ENCODE measurements at regions not wholly inside any gene's neighbourhood (a gene's known extent, or its start where the extent isn't known, plus 50 kb on each side); places are given as distances from the start of the nearest gene placed in this dataset.
"Not testable (repeated sequence)": the region's sequence is repeated elsewhere in the genome, so short reads cannot be mapped to it uniquely, and the experiment has no call there.

- H3K27ac ChIP-seq, result no peak overlapping the region
- DNase-seq, result no peak
- intact Hi-C loops (cut with DNase I), result no loop called here
- TF ChIP-seq, protein P1, sequence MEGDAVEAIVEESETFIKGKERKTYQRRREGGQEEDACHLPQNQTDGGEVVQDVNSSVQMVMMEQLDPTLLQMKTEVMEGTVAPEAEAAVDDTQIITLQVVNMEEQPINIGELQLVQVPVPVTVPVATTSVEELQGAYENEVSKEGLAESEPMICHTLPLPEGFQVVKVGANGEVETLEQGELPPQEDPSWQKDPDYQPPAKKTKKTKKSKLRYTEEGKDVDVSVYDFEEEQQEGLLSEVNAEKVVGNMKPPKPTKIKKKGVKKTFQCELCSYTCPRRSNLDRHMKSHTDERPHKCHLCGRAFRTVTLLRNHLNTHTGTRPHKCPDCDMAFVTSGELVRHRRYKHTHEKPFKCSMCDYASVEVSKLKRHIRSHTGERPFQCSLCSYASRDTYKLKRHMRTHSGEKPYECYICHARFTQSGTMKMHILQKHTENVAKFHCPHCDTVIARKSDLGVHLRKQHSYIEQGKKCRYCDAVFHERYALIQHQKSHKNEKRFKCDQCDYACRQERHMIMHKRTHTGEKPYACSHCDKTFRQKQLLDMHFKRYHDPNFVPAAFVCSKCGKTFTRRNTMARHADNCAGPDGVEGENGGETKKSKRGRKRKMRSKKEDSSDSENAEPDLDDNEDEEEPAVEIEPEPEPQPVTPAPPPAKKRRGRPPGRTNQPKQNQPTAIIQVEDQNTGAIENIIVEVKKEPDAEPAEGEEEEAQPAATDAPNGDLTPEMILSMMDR (IDR thresholded peaks at IDR 0.05), result no peak
- no peak for TF ChIP-seq POLR2A (IDR thresholded peaks at IDR 0.05)
- no peak for TF ChIP-seq POLR2AphosphoS5 (IDR thresholded peaks at IDR 0.05)
- TF ChIP-seq EP300 (IDR thresholded peaks at IDR 0.05), result no peak
- no peak overlapping the region for H3K4me3 ChIP-seq
- H3K4me1 ChIP-seq, result no peaks in the 10 kb centered on the region
- no peaks in the 10 kb centered on the region for H3K9me3 ChIP-seq
- no peaks in the 10 kb centered on the region for H3K36me3 ChIP-seq
- H3K27me3 ChIP-seq, result no peaks in the 10 kb centered on the region
These were observed 1115.6 kb upstream of the CNTN5 start for GRCh38 chr11:97905101-97905500.

DNA sequence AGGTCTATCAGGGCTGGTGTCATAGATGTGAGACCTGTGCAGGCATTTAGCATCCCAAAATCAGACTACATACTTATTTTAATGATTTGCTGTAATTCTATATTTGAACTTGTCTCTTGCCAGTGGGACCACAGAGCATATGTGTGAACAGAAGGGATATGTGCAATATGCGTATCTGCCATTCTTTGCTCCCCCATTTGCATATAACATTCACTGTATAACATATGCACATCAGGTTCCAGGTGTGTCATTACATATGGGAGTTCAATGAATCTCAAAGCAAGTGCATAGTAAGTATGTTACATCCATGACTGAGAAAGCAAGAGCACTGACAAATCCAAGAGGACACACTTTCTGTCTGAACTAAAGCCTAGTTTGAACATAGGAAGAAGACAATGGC is 1115.1 kb upstream of the CNTN5 start:
- no peak for TF ChIP-seq EP300 (IDR thresholded peaks at IDR 0.05)
- TF ChIP-seq POLR2AphosphoS5 (IDR thresholded peaks at IDR 0.05), result no peak
- TF ChIP-seq, protein P1 (IDR thresholded peaks at IDR 0.05), result no peak
- TF ChIP-seq POLR2A (IDR thresholded peaks at IDR 0.05), result no peak
- no peaks in the 10 kb centered on the region for H3K27me3 ChIP-seq
- H3K4me3 ChIP-seq, result no peak overlapping the region
- intact Hi-C loops (cut with DNase I), result no loop called here
- WGBS, 2 donors, result 96 to 97% methylated on average over 1 of the region's 1 CpG
- DNase-seq, result no peak
- no peaks in the 10 kb centered on the region for H3K36me3 ChIP-seq
- no peak overlapping the region for H3K27ac ChIP-seq
- H3K9me3 ChIP-seq, result no peaks in the 10 kb centered on the region
- no peaks in the 10 kb centered on the region for H3K4me1 ChIP-seq

GRCh38 chr11:97908354-97908753 is 1112.4 kb upstream of the CNTN5 start:
- TF ChIP-seq EP300 (IDR thresholded peaks at IDR 0.05), result no peak
- TF ChIP-seq POLR2A (IDR thresholded peaks at IDR 0.05), result no peak
- no peak for TF ChIP-seq POLR2AphosphoS5 (IDR thresholded peaks at IDR 0.05)
- TF ChIP-seq, protein P1 (IDR thresholded peaks at IDR 0.05), result no peak
- H3K27me3 ChIP-seq, result no peaks in the 10 kb centered on the region
- no peak for DNase-seq
- no peaks in the 10 kb centered on the region for H3K36me3 ChIP-seq
- intact Hi-C loops (cut with DNase I), result no loop called here
- H3K4me1 ChIP-seq, result no peaks in the 10 kb centered on the region
- no peak overlapping the region for H3K4me3 ChIP-seq
- 84 to 89% methylated on average over 5 of the region's 5 CpGs for WGBS, 2 donors
- no peak overlapping the region for H3K27ac ChIP-seq
- no peaks in the 10 kb centered on the region for H3K9me3 ChIP-seq

DNA sequence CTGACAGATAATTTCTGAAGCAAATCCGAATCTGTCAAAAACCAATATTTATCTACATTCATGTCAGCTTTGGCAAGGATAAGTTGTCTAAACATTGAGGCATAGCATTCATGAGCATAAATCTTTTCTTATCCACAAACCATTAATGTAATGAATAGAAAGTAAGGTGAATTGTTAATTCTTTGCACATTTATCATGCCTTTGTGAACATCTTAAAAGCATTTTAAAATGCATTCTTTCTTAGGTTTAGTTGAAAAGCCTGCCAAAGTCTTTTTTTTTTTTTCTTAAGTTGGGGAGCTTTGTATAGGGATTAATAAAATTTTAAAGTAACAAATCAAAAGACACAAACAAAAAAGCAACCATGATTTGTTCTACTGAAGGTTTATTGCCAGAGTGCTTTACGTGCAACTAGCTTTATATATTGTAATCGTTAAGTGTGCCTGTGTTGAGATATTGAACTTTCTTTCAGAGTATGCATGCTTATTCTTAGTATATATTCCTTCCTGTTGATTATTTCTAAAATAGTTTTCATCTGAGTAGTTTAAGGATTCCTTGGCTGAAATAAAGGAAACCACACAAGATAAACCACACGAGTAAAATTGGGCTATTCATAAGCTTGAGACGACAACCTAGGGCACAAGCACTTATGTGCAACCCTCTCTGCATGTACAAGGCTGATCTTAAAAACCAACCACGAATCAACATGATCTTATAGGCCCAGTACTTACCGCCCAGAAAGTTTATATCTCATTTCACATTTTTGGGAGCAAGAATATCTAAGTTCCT is 1110.9 kb upstream of the CNTN5 start:
- no peak overlapping the region for H3K27ac ChIP-seq
- no peaks in the 10 kb centered on the region for H3K27me3 ChIP-seq
- H3K36me3 ChIP-seq, result no peaks in the 10 kb centered on the region
- intact Hi-C loops (cut with DNase I), result no loop called here
- H3K4me3 ChIP-seq, result no peak overlapping the region
- 55 to 59% methylated on average over 7 of the region's 7 CpGs for WGBS, 2 donors
- H3K9me3 ChIP-seq, result no peaks in the 10 kb centered on the region
- no peaks in the 10 kb centered on the region for H3K4me1 ChIP-seq
- DNase-seq, result no peak
- TF ChIP-seq EP300 (IDR thresholded peaks at IDR 0.05), result no peak
- no peak for TF ChIP-seq POLR2A (IDR thresholded peaks at IDR 0.05)
- no peak for TF ChIP-seq POLR2AphosphoS5 (IDR thresholded peaks at IDR 0.05)
- TF ChIP-seq, protein P1 (IDR thresholded peaks at IDR 0.05), result no peak

DNA sequence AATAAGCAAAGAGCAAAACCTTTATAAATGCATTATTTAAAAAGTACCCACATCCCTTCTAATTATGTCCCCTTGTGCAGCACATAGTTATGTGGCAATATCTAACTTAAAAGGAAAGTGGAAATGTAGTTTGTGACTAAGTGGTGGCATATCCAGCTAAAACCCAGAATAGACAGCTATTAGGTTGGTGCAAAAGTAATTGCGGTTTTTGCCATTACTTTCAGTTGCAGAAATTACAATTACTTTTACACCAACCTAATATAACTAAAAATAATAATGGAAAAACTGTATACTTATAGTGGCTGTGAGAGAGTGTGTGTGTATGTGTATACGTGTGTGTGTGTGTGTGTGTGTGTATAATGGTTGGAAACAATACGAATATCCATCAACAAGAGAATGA is 1108.1 kb upstream of the CNTN5 start:
- WGBS, 2 donors, result 76 to 78% methylated on average over 3 of the region's 3 CpGs
- no peak overlapping the region for H3K4me3 ChIP-seq
- no peak for DNase-seq
- H3K36me3 ChIP-seq, result no peaks in the 10 kb centered on the region
- H3K27me3 ChIP-seq, result no peaks in the 10 kb centered on the region
- H3K4me1 ChIP-seq, result no peaks in the 10 kb centered on the region
- TF ChIP-seq POLR2AphosphoS5 (IDR thresholded peaks at IDR 0.05) (no peak), EP300 (IDR thresholded peaks at IDR 0.05) (no peak), POLR2A (IDR thresholded peaks at IDR 0.05) (no peak)
- TF ChIP-seq, protein P1 (IDR thresholded peaks at IDR 0.05), result no peak
- intact Hi-C loops (cut with DNase I), result no loop called here
- no peaks in the 10 kb centered on the region for H3K9me3 ChIP-seq
- H3K27ac ChIP-seq, result no peak overlapping the region

- H3K36me3 ChIP-seq; H3K9me3 ChIP-seq; H3K27ac ChIP-seq; intact Hi-C loops (cut with DNase I); H3K4me1 ChIP-seq; DNase-seq; H3K4me3 ChIP-seq; H3K27me3 ChIP-seq: not testable (repeated sequence)
- 92 to 93% methylated on average over 10 of the region's 10 CpGs for WGBS, 2 donors
These were observed 1097.8 kb upstream of the CNTN5 start for GRCh38 chr11:97922933-97923332.

All from sigmoid colon (tissue), 6 donors.